Mucosa of descending colon (tissue), 3 donors: ENCODE measurements at regions not wholly inside any gene's neighbourhood (a gene's known extent, or its start where the extent isn't known, plus 50 kb on each side); places are given as distances from the start of the nearest gene placed in this dataset.
A peak's percentile ranks its signal among the peaks of the same experiment; 100 is the strongest.

Experiments
- ATAC-seq: fragments of 200-7000 bp; cut with Tn5 transposase; one replicate; pipeline ENCODE4 v1.9.1; 2020; ENCODE audit warnings: mild to moderate bottlenecking, moderate library complexity
- DNase-seq, 3 donors: peaks; one replicate each; pipeline ENCODE4 v3.0.0-alpha.2; 2020
- H3K36me3 ChIP-seq: fragments of 200-600 bp; one replicate; pipeline ENCODE4 v1.8.0; 2021; ENCODE audit warnings: low read depth, mild to moderate bottlenecking
- H3K4me1 ChIP-seq: fragments of 200-600 bp; one replicate; pipeline ENCODE4 v1.8.0; 2021; ENCODE audit warnings: low read depth, mild to moderate bottlenecking
- H3K4me3 ChIP-seq: fragments of 200-600 bp; one replicate; pipeline ENCODE4 v1.8.0; 2021; ENCODE audit warnings: mild to moderate bottlenecking
- H3K9me3 ChIP-seq: fragments of 200-600 bp; one replicate; pipeline ENCODE4 v1.8.0; 2021; ENCODE audit warnings: mild to moderate bottlenecking
- intact Hi-C, 2 donors: fragments of 100-400 bp; cut with DNase I in 1 of 2; cut with micrococcal nuclease in 1 of 2; formaldehyde crosslinking; loops; one replicate each; pipeline versions ENCODE4 v1.11.0 to v1.11.1; 2022; cut with DNase I, micrococcal nuclease
- TF ChIP-seq, protein P1 (sequence below): fragments of 200-600 bp; IDR thresholded peaks from one replicate; pipeline ENCODE4 v1.8.0; 2022; ENCODE audit warnings: antibody characterized with exemption, mild to moderate bottlenecking
- donor health status: DM: no; HTN: no; CAD: no; lungs with moderate emphysema.
- donor health status: DM: no; HTN: no; CAD: no.
- donor health status: DM: no; HTN: yes; CAD: no.

GRCh38 chr16:6356911-6357310, 975.7 kb upstream of the RBFOX1 start:
- H3K9me3 ChIP-seq = no peaks in the 10 kb centered on the region
- no peak overlapping the region for H3K4me3 ChIP-seq
- no peak for ATAC-seq
- H3K36me3 ChIP-seq = no peaks in the 10 kb centered on the region
- no peaks in the 10 kb centered on the region for H3K4me1 ChIP-seq
- intact Hi-C loops = no loop called here
- DNase-seq = no peak
- TF ChIP-seq, protein P1, sequence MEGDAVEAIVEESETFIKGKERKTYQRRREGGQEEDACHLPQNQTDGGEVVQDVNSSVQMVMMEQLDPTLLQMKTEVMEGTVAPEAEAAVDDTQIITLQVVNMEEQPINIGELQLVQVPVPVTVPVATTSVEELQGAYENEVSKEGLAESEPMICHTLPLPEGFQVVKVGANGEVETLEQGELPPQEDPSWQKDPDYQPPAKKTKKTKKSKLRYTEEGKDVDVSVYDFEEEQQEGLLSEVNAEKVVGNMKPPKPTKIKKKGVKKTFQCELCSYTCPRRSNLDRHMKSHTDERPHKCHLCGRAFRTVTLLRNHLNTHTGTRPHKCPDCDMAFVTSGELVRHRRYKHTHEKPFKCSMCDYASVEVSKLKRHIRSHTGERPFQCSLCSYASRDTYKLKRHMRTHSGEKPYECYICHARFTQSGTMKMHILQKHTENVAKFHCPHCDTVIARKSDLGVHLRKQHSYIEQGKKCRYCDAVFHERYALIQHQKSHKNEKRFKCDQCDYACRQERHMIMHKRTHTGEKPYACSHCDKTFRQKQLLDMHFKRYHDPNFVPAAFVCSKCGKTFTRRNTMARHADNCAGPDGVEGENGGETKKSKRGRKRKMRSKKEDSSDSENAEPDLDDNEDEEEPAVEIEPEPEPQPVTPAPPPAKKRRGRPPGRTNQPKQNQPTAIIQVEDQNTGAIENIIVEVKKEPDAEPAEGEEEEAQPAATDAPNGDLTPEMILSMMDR = no peak

DNA sequence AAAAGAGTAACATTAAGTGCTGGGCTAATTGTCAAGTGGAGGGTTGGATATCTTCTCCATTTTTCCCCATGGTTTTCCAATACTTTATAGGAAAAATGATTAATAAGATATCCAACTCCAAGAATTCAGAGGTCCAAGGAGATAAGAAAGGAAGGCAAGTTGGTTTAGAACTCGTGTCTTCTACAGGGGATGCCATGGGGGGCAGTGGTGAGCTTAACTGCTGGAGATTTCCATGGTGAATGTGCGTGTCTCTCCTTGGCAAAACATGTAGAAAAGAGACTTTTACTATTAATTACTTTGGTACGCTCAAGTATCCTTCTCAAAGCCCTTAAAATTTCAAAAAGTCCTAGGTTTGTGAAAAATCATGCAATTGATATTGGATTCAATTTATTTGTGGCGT, 982.9 kb upstream of the RBFOX1 start:
- DNase-seq (no peak), ATAC-seq (no peak)
- no peaks in the 10 kb centered on the region for H3K36me3 ChIP-seq
- H3K4me3 ChIP-seq = no peak overlapping the region
- H3K4me1 ChIP-seq = no peaks in the 10 kb centered on the region
- intact Hi-C loops = no loop called here
- TF ChIP-seq, protein P1 = no peak
- no peaks in the 10 kb centered on the region for H3K9me3 ChIP-seq

- Histone ChIP-seq H3K36me3 (no peaks in the 10 kb centered on the region), H3K4me3 (no peak overlapping the region), H3K9me3 (no peaks in the 10 kb centered on the region), H3K4me1 (no peaks in the 10 kb centered on the region)
- intact Hi-C loops = no loop called here
- ATAC-seq = no peak
- peak in 1 of 3 donors; percentile 28 for DNase-seq
- TF ChIP-seq, protein P1 = no peak
These were observed 987.6 kb upstream of the RBFOX1 start for GRCh38 chr16:6345090-6345489.

GRCh38 chr16:6343157-6343556, 989.5 kb upstream of the RBFOX1 start:
- no peak for ATAC-seq

GRCh38 chr16:6341981-6342380, 990.7 kb upstream of the RBFOX1 start:
- Histone ChIP-seq H3K36me3 (no peaks in the 10 kb centered on the region), H3K4me3 (no peak overlapping the region), H3K9me3 (no peaks in the 10 kb centered on the region), H3K4me1 (no peaks in the 10 kb centered on the region)
- TF ChIP-seq, protein P1 = no peak
- DNase-seq (no peak), ATAC-seq (no peak)
- intact Hi-C loops = no loop called here

More at GRCh38 chr16:6343157-6343556, 989.5 kb upstream of the RBFOX1 start:
- H3K4me1 ChIP-seq = no peaks in the 10 kb centered on the region
- H3K4me3 ChIP-seq = no peak overlapping the region
- no peaks in the 10 kb centered on the region for H3K9me3 ChIP-seq
- H3K36me3 ChIP-seq = no peaks in the 10 kb centered on the region
- intact Hi-C loops = no loop called here
- DNase-seq = no peak
- TF ChIP-seq, protein P1 = no peak

DNA sequence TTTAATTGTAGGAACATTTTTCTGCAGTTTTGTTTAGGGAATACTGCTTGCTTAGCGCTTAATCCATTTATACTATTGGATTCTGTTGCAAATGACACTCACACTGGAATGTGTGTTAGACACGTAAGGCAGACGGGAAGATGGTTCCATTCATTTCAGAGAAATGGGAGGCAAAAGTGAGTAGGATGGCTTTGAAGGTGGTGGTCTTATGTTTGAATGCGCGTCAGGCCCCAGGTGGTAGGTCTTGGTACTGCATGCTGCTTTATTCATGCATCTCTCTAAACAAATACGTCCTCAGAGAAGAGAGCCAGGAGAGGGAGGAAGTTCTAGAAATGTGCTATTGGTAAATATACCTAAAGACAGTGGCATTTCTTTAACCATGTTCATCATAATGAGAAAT, 997.6 kb upstream of the RBFOX1 start:
- Histone ChIP-seq H3K36me3 (no peaks in the 10 kb centered on the region), H3K9me3 (no peaks in the 10 kb centered on the region), H3K4me1 (no peaks in the 10 kb centered on the region), H3K4me3 (no peak overlapping the region)
- DNase-seq (peak in 1 of 3 donors; percentile 9), ATAC-seq (no peak)
- TF ChIP-seq, protein P1 = no peak
- intact Hi-C loops = no loop called here
